OCI-LY1 (cell line): ENCODE measurements at regions not wholly inside any gene's neighbourhood (a gene's known extent, or its start where the extent isn't known, plus 50 kb on each side); places are given as distances from the start of the nearest gene placed in this dataset.

Experiments used
- EZH2 ChIP-seq: fragments of 200-600 bp; sonication (generic), shearing (Covaris generic); IDR thresholded peaks from 2 replicates; pipeline ENCODE4 v1.8.0; 2017; ENCODE audit warnings: borderline replicate concordance, mixed run types, mild to moderate bottlenecking, antibody characterized with exemption, low read length, moderate library complexity, mixed read lengths
- TF ChIP-seq, protein P1 (sequence below): fragments of 200-600 bp; sonication (generic), shearing (Covaris generic); IDR thresholded peaks from 2 replicates; pipeline ENCODE4 v1.5.1; 2017; ENCODE audit warnings: mild to moderate bottlenecking, antibody characterized with exemption, low read length, moderate library complexity, mixed read lengths

DNA sequence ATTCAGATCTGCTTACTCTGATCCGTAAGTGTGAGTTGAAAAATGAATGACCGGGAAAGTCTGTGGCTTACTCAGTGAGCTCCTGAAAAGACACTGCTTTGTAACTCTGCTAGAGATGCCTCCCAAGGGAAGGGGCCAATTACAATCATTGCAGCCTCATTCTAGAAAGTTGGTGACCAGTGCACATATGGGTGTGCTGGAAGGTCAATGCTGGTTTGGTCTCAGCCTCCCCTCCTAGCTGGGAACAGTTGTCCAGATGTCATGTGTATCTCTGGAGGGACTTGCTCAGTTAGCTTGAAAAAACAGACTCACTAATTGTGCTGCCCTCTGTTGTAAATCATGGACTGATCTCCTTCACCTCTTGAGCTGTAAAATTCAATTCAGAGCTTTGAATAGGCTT lies 405.0 kb downstream of the ADRA2A start:
- TF ChIP-seq, protein P1, sequence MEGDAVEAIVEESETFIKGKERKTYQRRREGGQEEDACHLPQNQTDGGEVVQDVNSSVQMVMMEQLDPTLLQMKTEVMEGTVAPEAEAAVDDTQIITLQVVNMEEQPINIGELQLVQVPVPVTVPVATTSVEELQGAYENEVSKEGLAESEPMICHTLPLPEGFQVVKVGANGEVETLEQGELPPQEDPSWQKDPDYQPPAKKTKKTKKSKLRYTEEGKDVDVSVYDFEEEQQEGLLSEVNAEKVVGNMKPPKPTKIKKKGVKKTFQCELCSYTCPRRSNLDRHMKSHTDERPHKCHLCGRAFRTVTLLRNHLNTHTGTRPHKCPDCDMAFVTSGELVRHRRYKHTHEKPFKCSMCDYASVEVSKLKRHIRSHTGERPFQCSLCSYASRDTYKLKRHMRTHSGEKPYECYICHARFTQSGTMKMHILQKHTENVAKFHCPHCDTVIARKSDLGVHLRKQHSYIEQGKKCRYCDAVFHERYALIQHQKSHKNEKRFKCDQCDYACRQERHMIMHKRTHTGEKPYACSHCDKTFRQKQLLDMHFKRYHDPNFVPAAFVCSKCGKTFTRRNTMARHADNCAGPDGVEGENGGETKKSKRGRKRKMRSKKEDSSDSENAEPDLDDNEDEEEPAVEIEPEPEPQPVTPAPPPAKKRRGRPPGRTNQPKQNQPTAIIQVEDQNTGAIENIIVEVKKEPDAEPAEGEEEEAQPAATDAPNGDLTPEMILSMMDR: no peak
- no peak for TF ChIP-seq EZH2
